PC-9 (cell line): ENCODE measurements at regions not wholly inside any gene's neighbourhood (a gene's known extent, or its start where the extent isn't known, plus 50 kb on each side); places are given as distances from the start of the nearest gene placed in this dataset.

Experiments used
- BruUV-seq: library from RNA; stranded (reverse); fragments of 400-500 nt; replicated peaks from 2 replicates; lab custom pipeline; 2021; lab: Mats Ljungman, UMichigan
- CTCF ChIA-PET: fragments of 300-600 bp; sonication (Branson Sonifier 250); formaldehyde crosslinking; loops from one replicate; lab custom pipeline; 2022; ENCODE audit warnings: antibody characterized with exemption; lab: Charles Lee
- POLR2A ChIA-PET: fragments of 300-600 bp; sonication (Branson Sonifier 250); formaldehyde crosslinking; loops from one replicate; lab custom pipeline; 2022; ENCODE audit warnings: antibody characterized with exemption; ENCODE audit not compliant: unreplicated experiment; lab: Charles Lee
- DNase-seq, 2 experiments: peaks; one replicate each; pipeline versions ENCODE4 v3.0.0 to v3.0.0-alpha.2; 2015 to 2022; ENCODE audit warnings: mixed read lengths in 1 of 2
- H2AFZ ChIP-seq: fragments of 200-600 bp; sonication (generic); 2 replicates; pipeline ENCODE4 v1.8.1; 2017; ENCODE audit warnings: antibody characterized with exemption
- H3F3A ChIP-seq: fragments of 200-600 bp; sonication (generic); 2 replicates; pipeline ENCODE4 v1.8.1; 2017; ENCODE audit warnings: antibody characterized with exemption, mild to moderate bottlenecking, low read depth; ENCODE audit not compliant: insufficient read depth
- H3K27ac ChIP-seq: fragments of 200-600 bp; sonication (generic); 2 replicates; pipeline ENCODE4 v1.6.1; 2016; ENCODE audit warnings: mixed run types
- H3K27me3 ChIP-seq: fragments of 200-600 bp; sonication (generic); 2 replicates; pipeline ENCODE4 v1.6.1; 2016; ENCODE audit warnings: low read depth, mixed run types; ENCODE audit not compliant: insufficient read depth
- H3K36me3 ChIP-seq: fragments of 200-600 bp; sonication (generic); 2 replicates; pipeline ENCODE4 v1.6.1; 2016; ENCODE audit warnings: low read depth, mixed run types
- H3K4me1 ChIP-seq: fragments of 200-600 bp; sonication (generic); replicated peaks from 2 replicates; pipeline ENCODE4 v1.6.1; 2016; ENCODE audit warnings: mixed run types; ENCODE audit not compliant: insufficient read depth
- H3K4me2 ChIP-seq: fragments of 200-600 bp; sonication (generic); 2 replicates; pipeline ENCODE4 v1.6.1; 2017; ENCODE audit warnings: mixed run types
- H3K4me3 ChIP-seq: fragments of 200-600 bp; sonication (generic); 2 replicates; pipeline ENCODE4 v1.6.1; 2016; ENCODE audit warnings: mixed run types
- H3K79me2 ChIP-seq: fragments of 200-600 bp; sonication (generic); 2 replicates; pipeline ENCODE4 v1.6.1; 2017; ENCODE audit warnings: low read depth, mixed run types
- H3K9me2 ChIP-seq: fragments of 200-600 bp; sonication (generic); 2 replicates; pipeline ENCODE4 v1.8.1; 2017; ENCODE audit warnings: mild to moderate bottlenecking; ENCODE audit not compliant: insufficient read depth
- H3K9me3 ChIP-seq: fragments of 200-600 bp; sonication (generic); 2 replicates; pipeline ENCODE4 v1.8.1; 2016; ENCODE audit warnings: low read depth; ENCODE audit not compliant: insufficient read depth
- H4K20me1 ChIP-seq: fragments of 200-600 bp; sonication (generic); 2 replicates; pipeline ENCODE4 v1.8.1; 2017; ENCODE audit not compliant: insufficient read depth
- CTCF ChIP-seq: fragments of 200-600 bp; sonication (generic); conservative IDR thresholded peaks from 2 replicates; pipeline ENCODE4 v1.6.1; 2017; ENCODE audit warnings: mixed run types, antibody characterized with exemption, mild to moderate bottlenecking, moderate library complexity
- EZH2 ChIP-seq: fragments of 200-600 bp; sonication (generic); IDR thresholded peaks from 2 replicates; pipeline ENCODE4 v1.8.0; 2017; ENCODE audit warnings: antibody characterized with exemption, low read depth
- intact Hi-C: fragments of 100-400 bp; cut with micrococcal nuclease; formaldehyde crosslinking; loops from one replicate; pipeline ENCODE4 v1.10.0; 2022; ENCODE audit not compliant: unreplicated experiment

- no peaks in the 10 kb centered on the region for H3K27me3 ChIP-seq
- H2AFZ ChIP-seq, result no peak overlapping the region
- ChIA-PET POLR2A (interaction anchor here (0.6 kb wide), 1 partner anchor 486 kb away, joined by 5 read pairs; no protein-coding TSS in a partner anchor), CTCF (interaction anchor here (0.5 to 1.1 kb wide), 6 partner anchors 28 to 814 kb away, joined by 3 to 10 read pairs (median 6); no protein-coding TSS in a partner anchor)
- H3F3A ChIP-seq, result peaks cover 11% of the 10 kb centered on the region; the same call in 1 of the 2 replicates
- no peaks in the 10 kb centered on the region for H3K36me3 ChIP-seq
- H3K79me2 ChIP-seq, result no peaks in the 10 kb centered on the region
- BruUV-seq, result no TSS peak
- no peaks in the 10 kb centered on the region for H3K9me3 ChIP-seq
- peak overlapping the region; percentile 36 for H3K4me2 ChIP-seq
- H3K27ac ChIP-seq, result peak overlapping the region; percentile 67
- H4K20me1 ChIP-seq, result no peaks in the 10 kb centered on the region
- no peaks in the 10 kb centered on the region for H3K9me2 ChIP-seq
- H3K4me3 ChIP-seq, result no peak overlapping the region
- intact Hi-C loops, result loop anchor here (2.0 to 10.0 kb wide), 4 partner anchors 37 to 550 kb away; no protein-coding TSS in a partner anchor
- peak in 1 of 2 experiments; percentile 50 for DNase-seq
- TF ChIP-seq CTCF (no peak), EZH2 (no peak)
- peaks cover 37% of the 10 kb centered on the region for H3K4me1 ChIP-seq
Measured at GRCh38 chr5:57338868-57339340, 143.7 kb downstream of the ACTBL2 start.

- H3K4me1 ChIP-seq, result peaks cover 37% of the 10 kb centered on the region
- H3K9me3 ChIP-seq, result no peaks in the 10 kb centered on the region
- no peaks in the 10 kb centered on the region for H3K27me3 ChIP-seq
- H3K79me2 ChIP-seq, result no peaks in the 10 kb centered on the region
- H3K4me3 ChIP-seq, result no peak overlapping the region
- peak overlapping the region; percentile 67 for H3K27ac ChIP-seq
- H3F3A ChIP-seq, result peaks cover 11% of the 10 kb centered on the region; the same call in 1 of the 2 replicates
- DNase-seq, result peak; percentile 31 to 72
- no peaks in the 10 kb centered on the region for H3K9me2 ChIP-seq
- TF ChIP-seq CTCF, result peak; percentile 50
- TF ChIP-seq EZH2, result no peak
- H4K20me1 ChIP-seq, result no peaks in the 10 kb centered on the region
- H2AFZ ChIP-seq, result no peak overlapping the region; the same call in 1 of the 2 replicates
- BruUV-seq, result no TSS peak
- ChIA-PET CTCF (interaction anchor here (0.5 to 1.1 kb wide), 5 partner anchors 29 to 815 kb away, joined by 3 to 10 read pairs (median 4); no protein-coding TSS in a partner anchor), POLR2A (interaction anchor here (0.6 to 0.8 kb wide), 2 partner anchors 486 to 550 kb away, joined by 4 to 5 read pairs; no protein-coding TSS in a partner anchor)
- intact Hi-C loops, result loop anchor here (2.0 to 10.0 kb wide), 4 partner anchors 36 to 551 kb away; no protein-coding TSS in a partner anchor
- peak overlapping the region; percentile 36 for H3K4me2 ChIP-seq
- no peaks in the 10 kb centered on the region for H3K36me3 ChIP-seq
Measured at GRCh38 chr5:57338068-57338867, 144.3 kb downstream of the ACTBL2 start.

- Histone ChIP-seq H4K20me1 (no peaks in the 10 kb centered on the region), H3K27ac (0 out of 2 replicates have a peak overlapping the region, but pooled peaks have one; percentile 5), H3K36me3 (no peaks in the 10 kb centered on the region), H3K4me1 (peaks cover 37% of the 10 kb centered on the region), H3K79me2 (no peaks in the 10 kb centered on the region), H2AFZ (no peak overlapping the region), H3K9me3 (no peaks in the 10 kb centered on the region), H3K27me3 (no peaks in the 10 kb centered on the region), H3K4me3 (no peak overlapping the region), H3F3A (peaks cover 11% of the 10 kb centered on the region; the same call in 1 of the 2 replicates), H3K4me2 (no peak overlapping the region), H3K9me2 (no peaks in the 10 kb centered on the region)
- ChIA-PET POLR2A (interaction anchor here (0.7 kb wide), 1 partner anchor 348 kb away, joined by 5 read pairs; no protein-coding TSS in a partner anchor), CTCF (no interaction called here)
- intact Hi-C loops, result loop anchor here (5.0 to 10.0 kb wide), 3 partner anchors 33 to 160 kb away; no protein-coding TSS in a partner anchor
- TF ChIP-seq EZH2 (no peak), CTCF (no peak)
- BruUV-seq, result no TSS peak
- peak in 1 of 2 experiments; percentile 68 for DNase-seq
Measured at GRCh38 chr5:57335092-57335660, 147.4 kb downstream of the ACTBL2 start.
